ENCODE measurements at regions not wholly inside any gene's neighbourhood (a gene's known extent, or its start where the extent isn't known, plus 50 kb on each side); places are given as distances from the start of the nearest gene placed in this dataset.
"Not testable (repeated sequence)": the region's sequence is repeated elsewhere in the genome, so short reads cannot be mapped to it uniquely, and the experiment has no call there.

GRCh38 chr5:158063052-158063451 is 204.1 kb upstream of the CLINT1 start:
- no peak for DNase-seq (ENCODE audit: low spot score)

GRCh38 chr5:158061451-158061850 is 202.5 kb upstream of the CLINT1 start:
- DNase-seq (ENCODE audit: low spot score): no peak

- DNase-seq (ENCODE audit: low spot score): no peak
Observed at GRCh38 chr5:158060212-158060611, 201.3 kb upstream of the CLINT1 start.

- no peak for DNase-seq (ENCODE audit: low spot score)
Observed at GRCh38 chr5:158058208-158059120, 199.5 kb upstream of the CLINT1 start.

GRCh38 chr5:158056130-158056825 is 197.3 kb upstream of the CLINT1 start:
- DNase-seq (ENCODE audit: low spot score): no peak

GRCh38 chr5:158055111-158055501 is 196.2 kb upstream of the CLINT1 start:
- DNase-seq (ENCODE audit: low spot score): no peak

- DNase-seq (ENCODE audit: low spot score): no peak
Observed at GRCh38 chr5:158054223-158055110, 195.5 kb upstream of the CLINT1 start.

- DNase-seq (ENCODE audit: low spot score): no peak
Observed at GRCh38 chr5:158051036-158051435, 192.1 kb upstream of the CLINT1 start.

- DNase-seq (ENCODE audit: low spot score): no peak
Observed at GRCh38 chr5:158050421-158050820, 191.5 kb upstream of the CLINT1 start.

GRCh38 chr5:158049459-158049858 is 190.5 kb upstream of the CLINT1 start:
- no peak for DNase-seq (ENCODE audit: low spot score)

- DNase-seq (ENCODE audit: low spot score): no peak
Observed at GRCh38 chr5:158045696-158046095, 186.8 kb upstream of the CLINT1 start.

GRCh38 chr5:158039911-158040347 is 181.0 kb upstream of the CLINT1 start:
- no peak for DNase-seq (ENCODE audit: low spot score)

GRCh38 chr5:158039441-158039840 is 180.5 kb upstream of the CLINT1 start:
- DNase-seq (ENCODE audit: low spot score): no peak

GRCh38 chr5:158036983-158037595 is 178.1 kb upstream of the CLINT1 start:
- not testable (repeated sequence) for DNase-seq (ENCODE audit: low spot score)

GRCh38 chr5:158034586-158034985 is 175.6 kb upstream of the CLINT1 start:
- DNase-seq (ENCODE audit: low spot score): not testable (repeated sequence)

GRCh38 chr5:158033724-158034123 is 174.8 kb upstream of the CLINT1 start:
- no peak for DNase-seq (ENCODE audit: low spot score)

GRCh38 chr5:158033076-158033475 is 174.1 kb upstream of the CLINT1 start:
- DNase-seq (ENCODE audit: low spot score): no peak

GRCh38 chr5:158032246-158032645 is 173.3 kb upstream of the CLINT1 start:
- no peak for DNase-seq (ENCODE audit: low spot score)

GRCh38 chr5:158027806-158028775 is 169.1 kb upstream of the CLINT1 start:
- no peak for DNase-seq (ENCODE audit: low spot score)

- peak; percentile 47 for DNase-seq (ENCODE audit: low spot score)
Observed at GRCh38 chr5:158026304-158027031, 167.5 kb upstream of the CLINT1 start.
